HAP-1 (cell line): ENCODE measurements at regions not wholly inside any gene's neighbourhood (a gene's known extent, or its start where the extent isn't known, plus 50 kb on each side); places are given as distances from the start of the nearest gene placed in this dataset.

Experiments used
- DNase-seq, 2 experiments: peaks; one replicate each; pipeline ENCODE4 v3.0.0-alpha.2; 2016 to 2020; ENCODE audit warnings: low spot score in 2 of 2
- H3K27me3 ChIP-seq: fragments of 250-450 bp; sonication (Bioruptor Pico); 2 replicates; pipeline ENCODE4 v1.5.1; 2020; ENCODE audit warnings: low read depth, mild to moderate bottlenecking, moderate library complexity
- H3K36me3 ChIP-seq: fragments of 250-450 bp; sonication (Bioruptor Pico); replicated peaks from 2 replicates; pipeline ENCODE4 v1.5.1; 2020; ENCODE audit warnings: mild to moderate bottlenecking
- H3K4me1 ChIP-seq: fragments of 250-450 bp; sonication (Bioruptor Pico); 2 replicates; pipeline ENCODE4 v1.5.1; 2020; ENCODE audit warnings: mild to moderate bottlenecking
- H3K4me3 ChIP-seq: fragments of 250-450 bp; sonication (Bioruptor Pico); 2 replicates; pipeline ENCODE4 v1.5.1; 2020; ENCODE audit warnings: mild to moderate bottlenecking, moderate library complexity
- H3K9me3 ChIP-seq: fragments of 250-450 bp; sonication (Bioruptor Pico); 2 replicates; pipeline ENCODE4 v1.5.1; 2020; ENCODE audit warnings: mild to moderate bottlenecking, moderate library complexity
- in situ Hi-C: fragments of 300-500 bp; cut with MboI; formaldehyde crosslinking; loops from 3 replicates; pipeline ENCODE4 v1.14.3; 2020; ENCODE audit warnings: low sequenced_read_pairs, inconsistent platforms, mixed read lengths

DNA sequence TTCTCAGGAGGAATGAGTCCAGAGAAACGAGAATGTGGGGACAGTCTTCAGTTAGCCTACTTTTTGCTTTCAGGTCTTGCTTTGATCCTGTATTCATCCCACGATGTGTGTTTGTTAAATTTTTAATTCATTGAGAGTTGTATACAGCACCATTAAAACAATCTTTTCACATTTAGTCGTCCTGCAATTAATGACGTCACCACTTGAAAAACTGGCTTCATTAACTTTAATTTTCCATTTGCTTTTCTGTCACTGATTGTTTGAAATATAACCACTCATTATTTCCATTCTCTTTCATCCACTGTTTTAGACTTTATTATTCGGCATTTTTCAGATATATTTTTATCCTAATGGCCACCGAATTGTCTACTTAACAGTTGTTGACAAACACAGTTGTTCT, 146.9 kb downstream of the TFEC start:
- Histone ChIP-seq H3K4me1 (no peaks in the 10 kb centered on the region), H3K27me3 (no peaks in the 10 kb centered on the region), H3K9me3 (no peaks in the 10 kb centered on the region), H3K36me3 (no peaks in the 10 kb centered on the region), H3K4me3 (no peak overlapping the region)
- in situ Hi-C loops, result no loop called here
- DNase-seq, result no peak

DNA sequence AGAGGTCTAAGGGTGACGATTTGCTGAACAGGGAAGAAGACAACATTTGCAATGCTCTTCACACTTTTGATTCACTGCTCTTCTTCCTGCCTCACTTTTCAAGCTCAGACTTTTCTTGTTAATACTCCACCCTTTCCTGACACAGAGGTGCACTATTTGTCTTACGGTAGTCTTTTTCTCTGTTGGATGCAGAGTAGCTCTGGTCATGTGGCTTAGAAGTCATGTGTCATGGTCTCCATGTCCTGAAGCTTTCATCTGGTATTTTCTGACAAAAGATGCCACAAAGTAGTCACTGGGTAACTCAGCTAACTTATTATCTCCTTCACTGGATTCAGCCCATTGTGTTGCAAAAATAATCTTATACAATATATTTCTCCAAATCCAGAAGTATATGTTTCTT, 149.1 kb downstream of the TFEC start:
- Histone ChIP-seq H3K4me3 (no peak overlapping the region), H3K9me3 (no peaks in the 10 kb centered on the region), H3K36me3 (no peaks in the 10 kb centered on the region), H3K27me3 (0 out of 2 replicates have a peak, but pooled peaks cover 5% of the 10 kb centered on the region), H3K4me1 (no peaks in the 10 kb centered on the region)
- in situ Hi-C loops, result no loop called here
- DNase-seq, result no peak

DNA sequence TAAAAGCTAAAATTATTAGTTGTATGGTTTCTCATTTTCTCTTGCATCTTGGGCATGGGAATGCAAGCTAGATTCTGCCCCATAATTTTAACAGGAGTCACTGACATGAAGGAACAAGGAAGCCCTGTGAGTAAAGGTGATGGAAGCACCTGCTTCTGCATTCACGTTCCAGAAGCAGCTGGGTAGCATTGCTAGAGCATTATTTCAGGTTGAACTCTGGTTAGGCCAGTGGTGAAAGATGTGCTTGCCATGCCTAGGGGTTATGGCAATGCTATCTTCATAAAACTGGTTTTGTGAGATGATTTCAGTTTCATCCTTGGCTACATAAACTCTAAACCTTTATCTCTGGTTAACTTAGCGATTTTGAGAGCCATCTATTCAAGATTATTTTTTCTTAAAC, 151.4 kb downstream of the TFEC start:
- Histone ChIP-seq H3K4me1 (no peaks in the 10 kb centered on the region), H3K9me3 (no peaks in the 10 kb centered on the region), H3K4me3 (no peak overlapping the region), H3K36me3 (no peaks in the 10 kb centered on the region), H3K27me3 (0 out of 2 replicates have a peak, but pooled peaks cover 5% of the 10 kb centered on the region)
- in situ Hi-C loops, result no loop called here
- DNase-seq, result no peak

DNA sequence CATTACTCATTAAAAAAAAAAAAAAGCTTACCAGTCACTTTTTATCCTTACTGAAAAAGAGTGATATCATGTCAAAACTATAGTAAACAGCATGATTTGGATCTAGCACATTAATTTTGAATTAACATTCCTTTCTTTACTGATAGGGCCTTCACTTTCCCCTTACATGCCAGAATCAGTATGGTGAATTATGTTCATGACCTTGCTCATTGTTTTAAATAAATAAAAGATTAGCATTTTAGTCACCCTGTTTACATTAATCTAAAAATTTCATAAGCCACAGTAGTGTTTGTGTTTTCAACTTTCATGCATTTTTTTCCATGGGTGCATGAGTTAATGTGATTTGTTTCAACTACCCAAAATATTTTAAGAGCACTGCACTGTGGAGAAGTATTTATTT, 160.8 kb downstream of the TFEC start:
- DNase-seq, result no peak
- in situ Hi-C loops, result no loop called here
- H3K27me3 ChIP-seq, result 0 out of 2 replicates have a peak, but pooled peaks cover 3% of the 10 kb centered on the region
- H3K36me3 ChIP-seq, result no peaks in the 10 kb centered on the region
- H3K4me1 ChIP-seq, result no peaks in the 10 kb centered on the region
- no peaks in the 10 kb centered on the region for H3K9me3 ChIP-seq
- no peak overlapping the region for H3K4me3 ChIP-seq

DNA sequence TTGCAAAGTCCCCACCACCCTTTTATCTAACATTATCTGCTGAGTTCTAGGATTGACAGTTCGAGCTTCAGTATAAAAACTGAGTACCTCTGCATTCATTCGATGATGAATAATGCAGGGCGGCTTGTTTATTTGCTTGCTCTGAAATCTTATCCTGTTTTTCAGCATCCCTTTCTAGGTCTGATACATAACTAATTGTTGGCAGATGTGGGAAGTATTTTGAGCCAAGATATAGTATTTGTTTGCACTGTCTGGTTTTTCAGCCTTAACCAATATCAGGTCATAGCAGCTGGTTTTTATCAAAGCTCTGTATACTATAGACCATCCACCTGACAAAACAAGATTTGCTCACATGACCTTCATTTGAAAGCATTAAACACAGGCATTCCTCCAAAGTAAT, 161.4 kb downstream of the TFEC start:
- H3K4me3 ChIP-seq, result no peak overlapping the region
- no peaks in the 10 kb centered on the region for H3K4me1 ChIP-seq
- H3K9me3 ChIP-seq, result no peaks in the 10 kb centered on the region
- 0 out of 2 replicates have a peak, but pooled peaks cover 3% of the 10 kb centered on the region for H3K27me3 ChIP-seq
- in situ Hi-C loops, result no loop called here
- H3K36me3 ChIP-seq, result no peaks in the 10 kb centered on the region
- no peak for DNase-seq

DNA sequence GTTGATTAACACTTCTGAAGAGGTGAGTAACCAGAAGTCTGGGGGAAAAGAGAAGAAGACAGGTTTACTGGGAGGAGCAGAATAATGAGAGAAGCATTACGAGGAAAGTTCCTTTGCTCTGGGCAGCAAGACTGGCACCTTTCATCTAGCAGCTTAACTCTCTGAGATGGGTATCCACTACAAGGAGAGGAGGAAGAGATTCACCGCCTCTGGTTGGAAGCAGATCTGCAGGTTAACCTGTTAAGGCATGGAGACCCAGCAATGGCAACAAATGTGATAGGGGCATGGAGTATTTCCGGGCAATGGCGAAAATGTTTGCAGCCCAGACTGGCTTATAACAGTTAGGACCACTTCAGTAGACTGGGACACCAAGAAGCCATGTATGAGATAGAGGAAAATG, 162.2 kb downstream of the TFEC start:
- no peaks in the 10 kb centered on the region for H3K9me3 ChIP-seq
- no peaks in the 10 kb centered on the region for H3K36me3 ChIP-seq
- in situ Hi-C loops, result no loop called here
- no peak for DNase-seq
- no peak overlapping the region for H3K4me3 ChIP-seq
- H3K4me1 ChIP-seq, result no peaks in the 10 kb centered on the region
- 0 out of 2 replicates have a peak, but pooled peaks cover 3% of the 10 kb centered on the region for H3K27me3 ChIP-seq

DNA sequence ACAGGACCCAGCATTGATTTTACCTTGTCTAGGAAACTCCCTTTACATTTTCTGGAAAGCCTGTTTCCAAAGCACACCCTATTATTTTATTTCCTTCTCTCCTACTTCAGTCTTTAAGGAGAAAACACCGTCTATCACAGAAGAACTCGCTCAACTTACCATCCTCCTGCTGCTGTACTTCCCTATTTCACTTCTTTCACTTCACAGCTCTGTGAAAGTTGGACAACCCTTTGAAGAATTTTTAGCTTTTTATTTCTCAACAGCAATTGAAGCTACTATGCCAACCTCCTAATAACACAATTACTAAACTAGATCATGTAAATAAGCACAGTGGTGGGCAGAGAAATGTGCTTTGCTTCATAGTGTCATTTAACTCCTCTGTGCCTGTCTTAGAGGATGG, 166.5 kb downstream of the TFEC start:
- Histone ChIP-seq H3K9me3 (no peaks in the 10 kb centered on the region), H3K27me3 (peaks cover 3% of the 10 kb centered on the region; the same call in 1 of the 2 replicates), H3K4me1 (no peaks in the 10 kb centered on the region), H3K36me3 (no peaks in the 10 kb centered on the region), H3K4me3 (no peak overlapping the region)
- in situ Hi-C loops, result no loop called here
- DNase-seq, result no peak

DNA sequence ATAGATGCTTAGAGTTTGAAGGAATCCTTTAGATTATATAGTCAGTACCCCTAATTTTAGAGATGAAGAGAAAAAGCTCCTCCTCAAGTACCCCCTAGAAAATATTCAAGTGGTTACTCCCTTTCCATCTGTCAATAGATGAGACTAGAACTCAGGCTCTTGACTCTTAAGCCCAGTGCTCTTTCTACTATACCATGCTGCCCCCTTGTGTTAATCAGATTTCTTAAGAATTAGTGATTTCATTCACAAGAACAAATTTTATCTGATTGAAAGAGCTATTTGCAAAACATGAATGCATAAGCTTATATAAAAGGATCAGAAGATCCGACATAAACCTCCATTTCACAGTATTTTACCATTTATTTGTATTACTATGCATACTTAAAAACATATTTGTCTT, 179.3 kb downstream of the TFEC start:
- in situ Hi-C loops, result no loop called here
- H3K4me1 ChIP-seq, result no peaks in the 10 kb centered on the region

DNA sequence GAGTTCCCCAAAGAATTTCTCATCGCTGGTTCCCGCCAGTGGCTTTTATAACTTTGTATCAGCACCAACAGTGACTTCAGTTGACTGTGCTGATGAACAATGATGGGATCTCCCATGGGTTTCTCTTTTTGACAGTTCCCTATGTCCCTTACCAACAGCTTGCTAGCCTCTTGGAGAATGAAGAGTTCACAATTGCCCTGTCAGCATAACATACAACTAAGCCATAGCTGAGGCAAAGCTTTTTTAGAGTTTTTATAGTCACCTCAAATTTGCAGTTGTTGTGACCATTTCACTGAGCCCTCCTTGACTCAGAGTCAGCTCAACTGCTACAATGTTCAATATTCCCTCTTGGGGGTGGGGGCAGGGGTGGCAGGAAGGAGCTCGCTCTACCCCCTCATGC, 179.8 kb downstream of the TFEC start:
- H3K27me3 ChIP-seq, result peaks cover 2% of the 10 kb centered on the region
- in situ Hi-C loops, result no loop called here
- no peak for DNase-seq
- no peak overlapping the region for H3K4me3 ChIP-seq
- H3K9me3 ChIP-seq, result no peaks in the 10 kb centered on the region
- no peaks in the 10 kb centered on the region for H3K4me1 ChIP-seq
- no peaks in the 10 kb centered on the region for H3K36me3 ChIP-seq

More for the DNA sequence above, 179.3 kb downstream of the TFEC start:
- Histone ChIP-seq H3K9me3 (no peaks in the 10 kb centered on the region), H3K27me3 (peaks cover 2% of the 10 kb centered on the region), H3K36me3 (no peaks in the 10 kb centered on the region), H3K4me3 (no peak overlapping the region)
- DNase-seq, result peak in 1 of 2 experiments; percentile 41

DNA sequence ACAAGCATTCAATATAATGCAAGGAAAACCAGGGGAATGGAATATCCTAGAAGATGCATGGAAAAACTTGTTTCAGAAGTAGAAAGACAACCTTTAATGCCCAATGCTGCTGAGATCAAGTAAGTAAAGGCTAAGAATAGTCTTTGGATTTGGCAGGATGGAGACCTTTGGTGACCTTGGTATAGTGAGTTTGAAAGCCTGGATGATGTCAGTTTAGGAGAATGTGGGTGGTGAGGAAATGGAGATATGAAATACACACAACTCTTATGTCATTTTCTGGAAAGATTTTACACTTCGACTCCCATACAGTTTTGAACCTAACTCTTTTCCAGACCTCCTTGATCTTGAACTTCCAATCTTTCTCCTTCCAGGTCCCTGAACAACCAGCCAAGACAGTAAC, 185.7 kb downstream of the TFEC start:
- Histone ChIP-seq H3K36me3 (no peaks in the 10 kb centered on the region), H3K4me3 (no peak overlapping the region), H3K4me1 (no peaks in the 10 kb centered on the region), H3K27me3 (no peaks in the 10 kb centered on the region), H3K9me3 (no peaks in the 10 kb centered on the region)
- in situ Hi-C loops, result no loop called here
- no peak for DNase-seq

DNA sequence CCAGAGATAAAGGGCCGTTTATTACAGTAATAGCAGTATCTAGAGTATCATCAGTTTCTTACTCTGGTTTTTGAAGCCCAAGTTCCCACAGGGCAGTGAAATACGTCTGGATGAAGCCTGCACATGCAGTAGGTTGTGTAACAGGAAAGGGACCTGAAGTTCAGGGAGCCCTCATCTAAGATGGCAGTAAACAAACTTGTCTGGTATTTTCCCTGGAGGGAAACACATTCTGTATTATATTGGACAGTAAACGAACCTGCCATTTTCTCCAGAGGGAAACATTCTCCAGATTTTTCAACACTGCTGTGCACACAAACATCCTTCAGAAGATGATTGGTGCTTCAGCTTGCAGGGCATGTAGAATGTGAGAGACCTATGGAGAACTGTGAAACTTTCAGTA, 189.9 kb downstream of the TFEC start:
- in situ Hi-C loops, result no loop called here
- DNase-seq, result no peak
- Histone ChIP-seq H3K4me1 (no peaks in the 10 kb centered on the region), H3K4me3 (no peak overlapping the region), H3K9me3 (no peaks in the 10 kb centered on the region), H3K27me3 (no peaks in the 10 kb centered on the region), H3K36me3 (no peaks in the 10 kb centered on the region)

DNA sequence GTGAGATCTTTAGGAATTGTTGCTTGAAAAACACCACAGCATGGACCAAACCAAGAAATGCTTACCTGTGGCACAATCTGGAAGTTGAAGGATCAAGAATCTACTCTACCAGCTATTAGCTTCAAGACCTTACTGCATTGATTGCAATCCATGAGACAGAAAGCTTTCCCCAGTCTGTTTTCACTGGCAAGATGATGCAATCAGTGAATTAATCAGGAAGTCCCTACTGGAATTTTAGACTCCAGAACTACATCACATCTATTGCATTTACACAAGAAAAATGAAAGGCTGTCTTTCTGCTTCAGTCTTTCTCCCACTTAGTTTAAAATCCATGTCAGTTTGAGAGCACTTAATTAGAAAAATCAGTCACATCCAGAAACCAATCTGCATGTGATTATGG, 191.7 kb downstream of the TFEC start:
- DNase-seq, result no peak
- Histone ChIP-seq H3K36me3 (no peaks in the 10 kb centered on the region), H3K27me3 (no peaks in the 10 kb centered on the region), H3K4me3 (no peak overlapping the region), H3K9me3 (no peaks in the 10 kb centered on the region), H3K4me1 (no peaks in the 10 kb centered on the region)
- in situ Hi-C loops, result no loop called here

DNA sequence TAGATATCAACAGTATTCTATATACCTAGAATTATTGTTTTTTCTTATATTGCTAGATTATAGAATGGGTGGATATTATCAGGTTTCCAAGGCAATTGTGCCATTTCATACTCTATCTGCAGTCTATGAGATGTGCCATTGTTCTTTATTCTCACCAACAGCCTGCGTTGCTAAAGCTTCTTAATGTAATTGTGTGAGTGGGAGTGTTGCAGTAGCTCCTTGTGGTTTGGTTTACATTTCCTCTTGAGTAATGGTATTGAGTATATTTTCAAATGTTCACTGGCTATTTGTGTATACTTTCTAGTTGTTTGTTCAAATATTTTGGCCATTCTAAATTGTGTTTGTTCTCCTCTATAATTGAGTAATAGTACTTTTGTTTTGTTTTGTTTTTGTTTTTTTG, 199.2 kb downstream of the TFEC start:
- Histone ChIP-seq H3K9me3 (no peaks in the 10 kb centered on the region), H3K36me3 (no peaks in the 10 kb centered on the region), H3K4me1 (no peaks in the 10 kb centered on the region), H3K4me3 (no peak overlapping the region), H3K27me3 (no peaks in the 10 kb centered on the region)
- in situ Hi-C loops, result no loop called here
- DNase-seq, result no peak

DNA sequence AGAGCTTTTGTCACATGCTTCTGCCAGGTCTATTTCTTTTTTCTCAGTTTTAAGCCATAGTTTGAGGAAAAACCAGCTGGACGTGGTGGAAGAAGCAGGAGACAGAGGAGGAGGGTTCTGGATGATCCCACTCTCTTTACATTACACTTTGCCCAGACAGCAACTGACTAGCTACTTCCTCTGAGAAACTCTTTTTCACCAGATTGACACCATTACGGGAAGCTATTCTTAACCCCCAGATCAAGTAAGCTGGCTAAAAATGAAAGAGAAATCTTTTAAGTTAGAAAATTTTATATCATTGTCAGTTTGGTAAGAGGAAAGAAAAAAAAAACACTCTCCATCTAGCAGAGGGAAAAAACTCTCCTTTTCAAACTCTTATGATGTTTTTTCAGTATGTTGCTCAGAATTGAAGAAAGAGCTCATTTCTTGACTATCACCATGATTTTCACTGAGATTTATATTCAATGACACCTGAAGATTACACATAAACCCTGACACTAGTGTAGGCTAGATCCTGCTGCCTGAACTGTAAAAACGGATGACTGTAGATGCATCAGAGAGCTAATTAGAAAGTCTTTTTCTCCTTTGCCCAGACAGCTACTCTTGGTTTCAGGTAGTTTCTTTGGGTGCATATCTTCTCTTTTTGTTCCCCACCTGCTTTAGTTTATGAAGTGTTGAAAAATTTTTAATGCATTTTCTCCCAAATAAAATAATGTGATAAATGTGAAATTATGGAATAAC, 203.1 kb downstream of the TFEC start:
- Histone ChIP-seq H3K4me1 (no peaks in the 10 kb centered on the region), H3K27me3 (no peaks in the 10 kb centered on the region), H3K36me3 (no peaks in the 10 kb centered on the region), H3K4me3 (no peak overlapping the region), H3K9me3 (no peaks in the 10 kb centered on the region)
- in situ Hi-C loops, result no loop called here
- DNase-seq, result no peak
